HUES48 (cell line): ENCODE measurements at regions not wholly inside any gene's neighbourhood (a gene's known extent, or its start where the extent isn't known, plus 50 kb on each side); places are given as distances from the start of the nearest gene placed in this dataset.

ENCODE experiments used
- H3K27ac ChIP-seq: one replicate; pipeline ENCODE4 v1.7.0; 2013; ENCODE audit warnings: low read depth, low read length, inconsistent platforms
- H3K27me3 ChIP-seq: 2 replicates; pipeline ENCODE4 v1.6.1; 2013; ENCODE audit warnings: mild to moderate bottlenecking, low read length; ENCODE audit not compliant: control insufficient read depth, insufficient read depth
- H3K36me3 ChIP-seq: 2 replicates; pipeline ENCODE4 v1.6.1; 2013; ENCODE audit warnings: low read length; ENCODE audit not compliant: control insufficient read depth, insufficient read depth
- H3K4me1 ChIP-seq: 2 replicates; pipeline ENCODE4 v1.6.1; 2013; ENCODE audit warnings: mild to moderate bottlenecking, low read length; ENCODE audit not compliant: control insufficient read depth, insufficient read depth
- H3K4me3 ChIP-seq: 2 replicates; pipeline ENCODE4 v1.5.1; 2013; ENCODE audit warnings: mild to moderate bottlenecking, low read depth, low read length
- H3K9ac ChIP-seq: 2 replicates; pipeline ENCODE4 v1.6.1; 2013; ENCODE audit warnings: mild to moderate bottlenecking, low read depth, low read length, moderate library complexity
- H3K9me3 ChIP-seq: 2 replicates; pipeline ENCODE4 v1.6.1; 2013; ENCODE audit warnings: low read length; ENCODE audit not compliant: control insufficient read depth, insufficient read depth

DNA sequence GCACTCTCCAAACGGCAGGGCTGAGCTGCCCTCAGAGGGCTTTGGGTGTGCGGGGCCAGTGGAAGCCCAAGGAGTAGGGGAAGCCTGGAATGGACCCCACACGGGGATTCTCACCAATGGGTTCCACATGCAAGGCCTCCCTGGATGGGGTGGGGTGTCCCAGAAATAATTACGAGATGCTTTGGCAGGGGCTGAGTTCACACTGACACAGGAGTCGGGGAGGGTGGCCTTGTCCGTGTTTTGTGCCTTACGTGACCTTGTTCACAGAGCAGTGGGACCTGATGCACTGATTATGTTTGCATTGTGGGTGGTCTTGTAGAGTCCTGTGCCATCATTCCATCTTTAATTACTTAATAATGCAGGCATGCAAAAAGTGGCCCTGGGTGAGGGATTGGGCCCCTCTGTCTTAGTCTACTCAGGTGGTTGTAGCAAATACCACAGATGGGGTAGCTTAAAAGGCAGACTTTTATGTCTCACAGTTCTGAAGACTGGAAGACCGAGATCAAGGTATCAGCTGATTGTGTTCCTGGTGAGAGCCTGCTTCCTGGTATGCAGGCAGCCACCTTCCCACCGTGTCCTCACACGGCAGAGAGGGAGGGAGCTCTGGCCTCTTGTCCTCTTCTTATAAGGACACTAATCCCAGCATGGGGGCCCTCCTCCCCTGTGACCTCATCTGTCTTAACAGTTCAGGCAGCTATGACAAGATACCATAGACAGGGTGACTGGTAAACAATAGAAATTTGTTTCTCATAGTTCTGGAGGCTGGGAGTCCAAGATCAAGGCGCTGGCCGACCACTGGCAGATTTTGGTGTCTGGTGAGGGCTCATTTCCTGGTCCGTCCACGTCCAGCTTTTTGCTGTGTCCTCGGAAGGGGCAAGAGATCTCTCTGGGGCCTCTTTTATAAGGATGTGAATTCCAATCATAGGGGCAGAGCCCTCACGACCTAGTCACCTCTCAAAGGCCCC, 239.4 kb downstream of the IRF8 start:
- no peaks in the 10 kb centered on the region for H3K9me3 ChIP-seq
- no peak overlapping the region for H3K27ac ChIP-seq
- no peaks in the 10 kb centered on the region for H3K4me1 ChIP-seq
- no peaks in the 10 kb centered on the region for H3K36me3 ChIP-seq
- H3K9ac ChIP-seq = no peak overlapping the region
- H3K4me3 ChIP-seq = no peak overlapping the region
- H3K27me3 ChIP-seq = no peaks in the 10 kb centered on the region

- Histone ChIP-seq H3K27ac (no peak overlapping the region), H3K9me3 (no peaks in the 10 kb centered on the region), H3K4me1 (no peaks in the 10 kb centered on the region), H3K4me3 (no peak overlapping the region), H3K36me3 (no peaks in the 10 kb centered on the region), H3K27me3 (no peaks in the 10 kb centered on the region), H3K9ac (no peak overlapping the region)
These were observed 243.9 kb downstream of the IRF8 start for GRCh38 chr16:86142801-86143236.

- no peaks in the 10 kb centered on the region for H3K27me3 ChIP-seq
- H3K9ac ChIP-seq = no peak overlapping the region
- H3K9me3 ChIP-seq = no peaks in the 10 kb centered on the region
- H3K4me1 ChIP-seq = no peaks in the 10 kb centered on the region
- H3K4me3 ChIP-seq = no peak overlapping the region
- no peak overlapping the region for H3K27ac ChIP-seq
- no peaks in the 10 kb centered on the region for H3K36me3 ChIP-seq
These were observed 244.7 kb downstream of the IRF8 start for GRCh38 chr16:86143666-86144065.

GRCh38 chr16:86145669-86146068, 246.7 kb downstream of the IRF8 start:
- no peak overlapping the region for H3K9ac ChIP-seq
- no peaks in the 10 kb centered on the region for H3K9me3 ChIP-seq
- H3K4me1 ChIP-seq = no peaks in the 10 kb centered on the region
- H3K36me3 ChIP-seq = no peaks in the 10 kb centered on the region
- H3K27ac ChIP-seq = no peak overlapping the region
- no peaks in the 10 kb centered on the region for H3K27me3 ChIP-seq
- H3K4me3 ChIP-seq = no peak overlapping the region

GRCh38 chr16:86150641-86151238, 251.8 kb downstream of the IRF8 start:
- H3K4me3 ChIP-seq = no peak overlapping the region
- no peaks in the 10 kb centered on the region for H3K27me3 ChIP-seq
- no peaks in the 10 kb centered on the region for H3K36me3 ChIP-seq
- H3K4me1 ChIP-seq = no peaks in the 10 kb centered on the region
- H3K9me3 ChIP-seq = no peaks in the 10 kb centered on the region
- H3K27ac ChIP-seq = no peak overlapping the region
- no peak overlapping the region for H3K9ac ChIP-seq

GRCh38 chr16:86151239-86151851, 252.4 kb downstream of the IRF8 start:
- Histone ChIP-seq H3K4me1 (no peaks in the 10 kb centered on the region), H3K27me3 (no peaks in the 10 kb centered on the region), H3K27ac (no peak overlapping the region), H3K9me3 (no peaks in the 10 kb centered on the region), H3K36me3 (no peaks in the 10 kb centered on the region), H3K9ac (no peak overlapping the region), H3K4me3 (no peak overlapping the region)

DNA sequence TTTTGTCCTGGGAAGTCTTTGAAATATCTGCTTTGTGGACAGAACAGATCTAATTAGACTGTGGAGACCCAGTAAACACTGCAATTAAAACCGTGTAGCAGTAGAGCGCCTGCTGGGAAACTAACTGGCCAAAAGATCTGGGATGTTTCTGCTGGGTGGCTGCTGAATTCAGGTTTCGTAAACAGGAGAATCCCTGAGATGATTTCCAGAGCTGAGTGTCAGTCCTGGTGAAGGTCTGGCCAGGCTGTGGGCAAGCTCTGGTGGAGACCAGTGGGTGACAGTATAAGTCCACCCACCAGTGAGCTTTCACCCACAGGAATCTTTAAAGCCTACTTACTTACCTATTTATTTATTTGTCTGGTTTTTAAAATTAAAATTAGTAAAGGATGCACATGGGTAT, 257.2 kb downstream of the IRF8 start:
- Histone ChIP-seq H3K36me3 (no peaks in the 10 kb centered on the region), H3K9ac (no peak overlapping the region), H3K4me1 (no peaks in the 10 kb centered on the region), H3K27ac (no peak overlapping the region), H3K27me3 (no peaks in the 10 kb centered on the region), H3K4me3 (no peak overlapping the region), H3K9me3 (no peaks in the 10 kb centered on the region)

- Histone ChIP-seq H3K4me1 (no peaks in the 10 kb centered on the region), H3K27ac (no peak overlapping the region), H3K36me3 (no peaks in the 10 kb centered on the region), H3K9me3 (no peaks in the 10 kb centered on the region), H3K27me3 (no peaks in the 10 kb centered on the region), H3K4me3 (no peak overlapping the region), H3K9ac (no peak overlapping the region)
These were observed 258.8 kb downstream of the IRF8 start for GRCh38 chr16:86157616-86158247.

- H3K27ac ChIP-seq = no peak overlapping the region
- H3K4me3 ChIP-seq = no peak overlapping the region
These were observed 259.9 kb downstream of the IRF8 start for GRCh38 chr16:86158688-86159360.

DNA sequence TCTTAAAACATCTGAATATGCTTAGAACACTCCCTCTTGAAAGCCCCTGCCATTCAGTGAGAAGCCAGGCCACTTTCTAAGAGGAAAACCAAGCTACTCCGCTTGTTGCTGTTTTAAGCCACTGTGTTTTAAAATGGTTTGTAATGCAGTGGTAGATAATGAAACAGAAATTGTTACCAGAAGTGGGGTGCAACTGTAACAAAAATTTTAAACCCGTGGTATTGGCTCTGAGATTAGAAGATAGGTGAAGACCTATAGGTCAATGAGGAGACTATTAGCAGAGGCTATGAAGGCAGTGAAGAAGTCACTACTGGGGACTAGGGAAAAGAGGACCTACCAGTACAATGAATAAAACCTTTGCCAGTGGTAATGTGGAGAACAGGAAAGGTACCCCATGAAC, 266.5 kb downstream of the IRF8 start:
- H3K9me3 ChIP-seq = peaks cover 5% of the 10 kb centered on the region
- no peaks in the 10 kb centered on the region for H3K36me3 ChIP-seq
- no peak overlapping the region for H3K4me3 ChIP-seq
- no peak overlapping the region for H3K27ac ChIP-seq
- no peak overlapping the region for H3K9ac ChIP-seq
- no peaks in the 10 kb centered on the region for H3K27me3 ChIP-seq
- H3K4me1 ChIP-seq = no peaks in the 10 kb centered on the region

More at GRCh38 chr16:86158688-86159360, 259.9 kb downstream of the IRF8 start:
- no peak overlapping the region for H3K9ac ChIP-seq
- no peaks in the 10 kb centered on the region for H3K36me3 ChIP-seq
- no peaks in the 10 kb centered on the region for H3K4me1 ChIP-seq
- no peaks in the 10 kb centered on the region for H3K27me3 ChIP-seq
- no peaks in the 10 kb centered on the region for H3K9me3 ChIP-seq
